LNCaP clone FGC (cell line): ENCODE measurements at regions not wholly inside any gene's neighbourhood (a gene's known extent, or its start where the extent isn't known, plus 50 kb on each side); places are given as distances from the start of the nearest gene placed in this dataset.

ENCODE experiments used
- DNase-seq: peaks from one replicate; pipeline ENCODE4 v3.0.0-alpha.2; 2011; ENCODE audit warnings: low read depth
- H3K4me3 ChIP-seq: 2 replicates; pipeline ENCODE4 v1.5.1; 2011; ENCODE audit warnings: mild to moderate bottlenecking, low read depth, low read length, control low read depth
- CTCF ChIP-seq: IDR thresholded peaks from 2 replicates; pipeline ENCODE4 v1.5.1; 2012; ENCODE audit warnings: mild to moderate bottlenecking; ENCODE audit not compliant: control insufficient read depth, insufficient read depth; ENCODE audit errors: extremely low read depth

GRCh38 chr2:205858275-205858674 lies 176.0 kb downstream of the NRP2 start:
- no peak overlapping the region for H3K4me3 ChIP-seq
- no peak for TF ChIP-seq CTCF
- no peak for DNase-seq

- DNase-seq: no peak
- H3K4me3 ChIP-seq: no peak overlapping the region
These were observed 175.4 kb downstream of the NRP2 start for GRCh38 chr2:205857520-205858237.

GRCh38 chr2:205852457-205852856 lies 170.2 kb downstream of the NRP2 start:
- no peak for TF ChIP-seq CTCF

More at GRCh38 chr2:205857520-205858237, 175.4 kb downstream of the NRP2 start:
- TF ChIP-seq CTCF: no peak

GRCh38 chr2:205850611-205851010 lies 168.3 kb downstream of the NRP2 start:
- DNase-seq: no peak
- TF ChIP-seq CTCF: no peak

More at GRCh38 chr2:205852457-205852856, 170.2 kb downstream of the NRP2 start:
- peak; percentile 84 for DNase-seq
- H3K4me3 ChIP-seq: no peak overlapping the region

GRCh38 chr2:205850132-205850531 lies 167.8 kb downstream of the NRP2 start:
- H3K4me3 ChIP-seq: no peak overlapping the region
- no peak for TF ChIP-seq CTCF
- no peak for DNase-seq

More at GRCh38 chr2:205850611-205851010, 168.3 kb downstream of the NRP2 start:
- no peak overlapping the region for H3K4me3 ChIP-seq

- H3K4me3 ChIP-seq: no peak overlapping the region
- TF ChIP-seq CTCF: no peak
- peak; percentile 7 for DNase-seq
These were observed 166.8 kb downstream of the NRP2 start for GRCh38 chr2:205849136-205849535.

- TF ChIP-seq CTCF: no peak
- no peak for DNase-seq
- H3K4me3 ChIP-seq: no peak overlapping the region
These were observed 166.3 kb downstream of the NRP2 start for GRCh38 chr2:205848601-205849000.
